ENCODE measurements at regions not wholly inside any gene's neighbourhood (a gene's known extent, or its start where the extent isn't known, plus 50 kb on each side); places are given as distances from the start of the nearest gene placed in this dataset.
"Not testable (repeated sequence)": the region's sequence is repeated elsewhere in the genome, so short reads cannot be mapped to it uniquely, and the experiment has no call there.

- no peak for DNase-seq
Measured at GRCh38 chr12:90828621-90829020, 126.4 kb downstream of the CCER1 start.

- no peak for DNase-seq
Measured at GRCh38 chr12:90827567-90827966, 127.4 kb downstream of the CCER1 start.

- no peak for DNase-seq
Measured at GRCh38 chr12:90826036-90826435, 128.9 kb downstream of the CCER1 start.

DNA sequence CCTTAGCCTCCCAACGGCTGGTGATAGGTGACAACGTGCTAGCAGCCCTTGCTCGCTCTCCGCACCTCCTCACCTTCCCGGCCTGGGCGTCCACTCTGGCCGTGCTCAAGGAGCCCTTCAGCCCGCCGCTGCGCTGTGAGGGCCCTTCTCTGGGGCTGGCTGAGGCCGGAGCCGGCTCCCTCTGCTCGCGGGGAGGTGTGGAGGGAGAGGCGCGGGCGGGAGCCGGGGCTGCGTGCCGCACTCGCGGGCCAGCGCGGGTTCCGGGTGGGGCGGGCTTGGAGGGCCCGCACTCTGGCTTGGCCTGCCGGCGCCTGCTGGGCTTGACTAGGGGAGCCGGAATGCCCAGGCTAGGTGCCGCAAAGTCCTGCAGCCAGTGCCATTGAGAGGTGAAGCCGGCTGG lies 131.1 kb downstream of the CCER1 start:
- no peak for DNase-seq

GRCh38 chr12:90819709-90820108 lies 135.3 kb downstream of the CCER1 start:
- no peak for DNase-seq

- DNase-seq = no peak
Measured at GRCh38 chr12:90816353-90817089, 138.5 kb downstream of the CCER1 start.

- DNase-seq = no peak
Measured at GRCh38 chr12:90809940-90810339, 145.0 kb downstream of the CCER1 start.

DNA sequence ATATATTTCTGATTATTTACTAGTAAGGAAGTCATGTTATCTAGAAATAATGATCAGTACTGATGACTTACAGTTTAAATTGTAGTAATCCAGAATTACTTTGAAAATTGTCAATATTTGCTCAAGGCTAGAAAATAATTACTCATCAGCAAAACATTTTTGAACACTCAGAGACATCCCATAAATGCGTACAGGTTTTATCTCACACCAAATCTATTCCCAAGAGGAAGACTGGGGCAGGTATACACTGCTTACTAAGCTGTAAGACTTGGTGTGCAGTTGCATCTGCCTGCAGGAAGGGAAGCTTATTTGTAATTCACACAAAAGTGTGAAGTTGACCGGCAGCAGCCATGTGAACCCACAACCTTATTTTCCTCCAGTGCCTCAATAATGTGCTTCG lies 146.4 kb downstream of the CCER1 start:
- no peak for DNase-seq

GRCh38 chr12:90802727-90803126 lies 152.2 kb downstream of the CCER1 start:
- DNase-seq = no peak

DNA sequence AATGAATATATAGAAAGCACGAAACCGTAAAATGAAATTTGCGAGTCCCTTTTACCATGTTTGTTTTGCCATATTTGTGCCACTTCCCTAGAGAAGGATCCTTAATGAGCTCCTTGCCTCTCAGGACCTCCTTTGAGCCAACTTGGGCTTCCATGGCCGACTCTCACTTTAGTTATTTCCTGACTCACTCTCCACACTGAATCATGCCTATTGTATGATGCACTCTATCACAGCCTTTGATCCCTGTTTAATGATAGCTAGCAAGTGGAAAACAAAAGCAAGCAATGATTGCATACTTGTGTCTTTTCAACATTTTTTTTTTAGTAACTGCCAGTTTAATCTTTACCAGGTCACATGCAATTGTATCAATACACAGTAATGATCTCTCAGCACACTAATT lies 153.2 kb downstream of the CCER1 start:
- DNase-seq = no peak

DNA sequence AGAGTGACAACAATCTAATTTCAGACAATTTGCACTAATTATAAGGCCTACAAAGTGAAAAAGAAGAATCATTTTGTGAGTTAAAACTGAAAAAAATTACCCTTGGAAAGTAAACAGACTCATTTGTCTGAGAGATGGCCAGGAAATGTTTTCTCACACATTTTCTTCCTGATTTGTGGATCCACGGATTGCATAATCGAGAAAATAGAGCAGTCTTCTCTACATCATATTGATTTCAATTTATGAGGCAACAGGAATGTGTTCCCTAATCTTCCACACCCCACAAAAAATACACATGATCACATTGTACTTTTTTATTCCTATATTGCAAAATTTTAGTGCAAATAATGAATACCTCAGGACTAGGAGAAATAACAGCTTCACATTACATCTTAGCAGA lies 160.8 kb downstream of the CCER1 start:
- DNase-seq = no peak

DNA sequence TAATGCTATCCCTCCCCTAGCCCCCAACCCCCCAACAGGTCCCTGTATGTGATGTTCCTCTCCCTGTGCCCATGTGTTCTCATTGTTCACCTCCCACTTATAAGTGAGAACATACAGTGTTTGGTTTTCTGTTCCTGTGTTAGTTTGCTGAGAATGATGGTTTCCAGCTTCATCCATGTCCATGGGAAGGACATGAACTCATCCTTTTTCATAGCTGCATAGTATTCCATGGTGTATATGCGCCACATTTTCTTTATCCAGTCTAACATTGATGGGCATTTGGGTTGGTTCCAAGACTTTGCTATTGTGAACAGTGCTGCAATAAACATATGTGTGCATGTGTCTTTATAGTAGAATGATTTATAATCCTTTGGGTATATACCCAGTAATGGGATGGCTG lies 162.3 kb downstream of the CCER1 start:
- not testable (repeated sequence) for DNase-seq

DNA sequence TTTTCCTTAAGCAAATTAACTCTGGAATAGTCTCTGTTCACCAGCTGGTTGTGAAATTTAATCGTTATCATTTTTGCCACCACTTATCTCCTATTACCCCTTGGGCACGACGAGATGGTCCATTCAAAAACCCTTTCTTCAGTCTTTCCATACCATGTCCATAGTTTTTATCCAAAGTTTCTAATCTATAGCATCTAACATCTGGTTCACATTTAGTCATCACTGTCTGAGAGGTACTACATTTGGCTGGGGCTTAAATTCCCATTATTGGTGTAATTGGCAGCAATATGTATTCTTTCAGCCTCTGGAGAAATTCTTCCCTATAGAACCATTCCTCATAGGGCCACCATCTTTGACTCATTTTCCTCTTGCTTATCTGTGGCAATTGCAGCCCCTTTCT lies 163.5 kb downstream of the CCER1 start:
- no peak for DNase-seq

DNA sequence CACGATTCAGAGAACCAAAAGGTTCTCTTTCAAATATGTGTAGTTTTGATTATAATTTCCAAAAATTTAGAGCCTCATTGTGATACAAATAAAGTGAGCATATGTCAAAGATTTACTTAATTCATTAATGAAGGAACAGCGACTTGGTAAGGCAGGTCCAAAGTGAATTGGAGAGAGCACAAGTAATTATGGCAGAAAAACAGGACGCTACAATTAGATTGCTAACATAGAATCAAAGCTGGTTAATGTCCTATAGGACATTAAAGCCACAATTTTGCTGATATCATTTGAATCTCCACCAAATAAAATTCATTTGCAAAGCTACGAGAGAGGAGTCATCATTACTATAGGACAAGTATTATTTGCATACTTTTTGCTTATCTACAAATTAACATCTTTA lies 164.2 kb downstream of the CCER1 start:
- no peak for DNase-seq

DNA sequence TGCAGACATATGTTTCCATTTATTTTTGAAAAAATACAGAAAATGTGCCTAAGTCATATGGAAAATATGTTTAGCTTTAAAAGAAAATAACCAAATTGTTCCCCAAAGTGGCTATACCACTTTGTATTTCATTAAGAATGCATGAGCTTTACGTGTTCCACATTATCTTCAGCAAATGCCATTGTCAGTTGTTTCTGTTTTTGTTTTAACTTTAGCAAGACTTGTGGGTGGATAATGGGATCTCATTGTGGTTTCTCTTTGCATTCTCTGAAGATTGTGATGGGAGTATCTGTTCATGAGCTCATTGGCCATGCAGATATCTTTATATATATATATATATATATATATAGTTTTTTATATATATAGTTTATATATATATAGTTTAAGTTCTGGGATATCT lies 181.5 kb downstream of the CCER1 start:
- no peak for DNase-seq

DNA sequence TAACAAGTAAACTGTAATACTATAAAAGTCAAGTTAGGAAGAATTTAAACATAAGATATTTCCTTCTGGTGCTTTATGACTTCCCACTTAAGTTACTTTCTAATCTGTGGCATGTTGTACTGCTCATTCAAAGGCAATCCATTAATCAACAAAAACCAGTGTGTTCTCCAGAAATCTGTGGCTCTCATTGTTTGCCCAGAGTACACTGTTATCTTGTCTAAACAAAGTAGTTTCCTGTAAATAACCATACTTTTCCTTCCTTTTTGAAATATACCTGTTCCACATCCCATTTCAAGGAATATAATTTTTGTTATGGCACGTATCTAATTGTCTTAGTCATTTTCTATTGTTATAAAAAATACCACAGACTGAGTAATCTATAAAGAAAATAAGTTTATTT lies 184.1 kb downstream of the CCER1 start:
- no peak for DNase-seq

DNA sequence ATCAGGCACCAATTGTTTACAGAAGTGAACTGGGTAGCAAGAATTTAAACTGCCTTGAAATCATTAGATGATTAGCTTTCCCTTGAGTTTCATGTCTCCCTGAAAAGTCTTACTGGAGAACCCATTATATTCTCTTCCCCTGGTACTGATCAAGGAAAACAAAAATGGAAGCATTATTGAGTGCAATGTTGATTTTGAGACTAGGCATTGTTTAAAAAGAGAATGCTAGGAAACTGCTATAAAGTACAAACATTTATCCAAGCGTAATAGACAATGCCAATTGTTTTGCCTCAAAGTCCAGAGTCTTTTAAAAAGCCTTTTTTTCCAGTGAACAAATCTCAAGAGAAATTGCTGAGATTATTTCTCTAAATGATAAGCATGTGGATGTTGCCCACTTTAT lies 197.0 kb downstream of the CCER1 start:
- no peak for DNase-seq

DNA sequence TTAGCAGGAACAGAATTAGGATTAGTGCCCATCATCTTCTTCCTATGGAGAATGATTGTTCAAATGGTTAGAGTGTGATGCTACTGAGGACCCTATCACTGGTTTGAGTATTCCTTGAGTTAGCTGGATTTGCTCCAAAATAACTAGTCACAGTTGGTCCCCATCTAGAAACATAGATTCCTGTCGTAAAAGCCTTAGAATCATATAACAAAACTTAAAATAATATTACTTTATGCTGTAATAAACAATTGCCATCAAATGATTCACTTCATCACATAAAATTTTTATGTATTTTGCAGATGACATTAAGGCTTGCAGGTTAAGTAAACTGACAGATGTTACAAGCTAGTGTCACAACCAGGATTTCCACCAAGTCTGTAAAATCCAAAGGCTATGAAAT lies 209.8 kb downstream of the CCER1 start:
- DNase-seq = no peak

- DNase-seq = no peak
Measured at GRCh38 chr12:90741611-90742010, 213.4 kb downstream of the CCER1 start.

DNA sequence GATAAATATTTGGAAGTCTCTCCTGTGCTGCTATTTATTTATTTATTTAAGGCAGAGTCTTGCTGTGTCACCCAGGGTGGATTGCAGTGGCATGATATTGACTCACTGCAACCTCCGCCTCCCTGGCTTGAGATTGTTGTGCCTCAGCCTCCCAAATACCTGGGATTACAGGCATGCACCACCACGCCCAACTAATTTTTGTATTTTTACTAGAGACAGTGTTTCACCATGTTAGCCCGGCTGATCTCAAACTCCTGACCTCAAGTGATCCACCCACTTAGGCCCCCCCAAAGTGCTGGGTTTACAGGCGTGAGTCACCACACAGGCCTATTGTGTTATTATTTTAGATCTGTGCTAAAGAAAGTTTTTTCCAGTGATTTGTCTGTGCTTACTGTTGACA lies 225.2 kb downstream of the CCER1 start:
- DNase-seq = no peak

- no peak for DNase-seq
Measured at GRCh38 chr12:90712671-90713070, 242.3 kb downstream of the CCER1 start.

DNA sequence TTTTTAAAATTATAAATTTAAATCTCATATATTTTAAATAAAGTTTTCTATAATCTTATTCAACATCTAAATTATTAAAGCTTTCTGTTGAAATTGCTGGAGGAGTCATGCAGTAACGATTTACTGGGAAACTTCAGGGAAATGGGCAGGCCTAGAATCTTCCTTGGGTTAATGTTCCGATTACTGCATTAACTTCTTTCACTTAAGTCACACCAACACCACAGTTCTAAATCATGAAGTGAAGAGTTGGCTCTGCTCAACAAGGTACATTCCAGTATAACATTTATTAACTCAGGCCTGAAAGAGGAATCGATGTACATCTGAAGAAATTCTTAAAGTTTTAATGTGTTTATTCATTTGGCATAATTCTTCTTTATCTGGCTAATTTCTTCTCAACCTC lies 244.3 kb downstream of the CCER1 start:
- DNase-seq = no peak

GRCh38 chr12:90706036-90706435 lies 248.9 kb downstream of the CCER1 start:
- no peak for DNase-seq

DNA sequence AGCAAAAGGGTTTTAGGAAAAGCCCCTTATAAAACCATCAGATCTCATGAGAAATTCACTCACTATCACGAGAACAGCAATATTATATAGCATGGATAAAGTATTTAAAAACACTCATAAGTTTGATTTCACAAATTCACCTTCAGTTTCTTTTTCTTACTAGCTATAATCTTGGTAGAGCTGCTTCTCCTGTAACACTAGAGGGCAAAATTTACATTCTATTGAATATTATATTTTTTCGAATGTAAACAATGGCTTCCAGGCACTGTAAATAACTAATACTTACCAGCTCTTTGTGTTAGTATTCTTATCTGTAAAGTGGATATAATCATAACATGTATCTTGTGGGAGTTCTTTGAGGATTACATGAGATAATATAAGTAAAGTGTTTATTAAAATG lies 259.6 kb downstream of the CCER1 start:
- no peak for DNase-seq

DNA sequence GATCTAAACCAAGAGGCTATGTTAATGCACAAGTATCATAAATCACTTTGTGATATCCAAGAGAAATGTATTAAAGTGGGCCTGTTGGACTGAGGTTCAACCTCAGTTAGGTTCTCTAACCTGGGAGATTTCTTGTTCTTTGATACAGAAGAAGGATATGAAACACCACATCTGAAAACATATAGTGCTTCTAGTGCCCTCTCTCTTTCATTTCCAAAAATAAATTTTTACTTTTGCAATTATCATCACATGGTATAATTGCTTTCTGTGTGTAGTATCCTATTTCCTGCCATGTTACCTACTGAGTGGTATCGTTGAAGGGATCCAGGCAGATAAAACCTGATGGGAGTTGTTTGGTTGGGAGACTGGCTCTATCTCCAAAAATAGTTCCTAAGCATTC lies 264.9 kb downstream of the CCER1 start:
- no peak for DNase-seq

GRCh38 chr12:90687682-90688081 lies 267.3 kb downstream of the CCER1 start:
- not testable (repeated sequence) for DNase-seq

Data from CD4-positive, alpha-beta T cell treated with Interleukin-6 for 4 hours (primary cell).